GM12874 (cell line): ENCODE measurements at regions not wholly inside any gene's neighbourhood (a gene's known extent, or its start where the extent isn't known, plus 50 kb on each side); places are given as distances from the start of the nearest gene placed in this dataset.

Experiments
- TF ChIP-seq, protein P1 (sequence below): IDR thresholded peaks from 2 replicates; pipeline ENCODE4 v1.5.1; 2011; ENCODE audit warnings: low read depth, mild to moderate bottlenecking, control low read depth, low read length, moderate library complexity; ENCODE audit not compliant: insufficient read depth

DNA sequence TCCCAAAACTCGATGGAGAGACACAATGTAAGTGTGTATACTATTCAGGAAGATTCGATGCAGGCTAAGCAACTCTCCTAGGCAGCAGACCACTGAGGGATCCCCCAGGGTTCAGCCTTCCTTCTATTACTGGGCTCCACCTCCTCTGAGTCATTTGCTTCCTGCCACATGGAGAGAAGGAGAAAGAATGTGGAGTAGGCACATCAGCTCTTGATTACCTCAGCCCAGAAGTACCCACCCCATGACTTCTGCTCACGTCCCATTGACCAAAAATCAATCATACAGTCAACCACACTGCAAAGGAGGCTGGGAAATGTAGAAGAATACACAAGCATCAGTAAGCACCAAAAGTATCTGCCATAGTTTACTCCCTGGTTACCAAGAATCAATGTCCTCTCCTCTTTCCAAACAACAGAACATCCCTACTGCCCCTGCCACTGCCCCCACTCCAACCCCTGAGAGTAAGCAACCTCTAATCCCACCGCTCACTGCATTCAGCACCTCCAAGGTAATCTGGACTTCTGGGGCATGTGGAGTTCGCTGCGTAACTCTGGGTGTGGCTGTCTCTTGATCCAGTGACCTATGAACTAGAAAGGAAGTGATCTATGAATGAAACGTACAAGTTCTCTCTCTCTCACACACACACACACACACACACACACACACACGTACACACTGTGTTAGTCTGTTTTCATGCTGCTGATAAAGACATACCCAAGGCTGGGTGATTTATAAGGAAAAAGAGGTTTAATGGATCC lies 91.2 kb upstream of the C1QTNF7 start:
- TF ChIP-seq, protein P1, sequence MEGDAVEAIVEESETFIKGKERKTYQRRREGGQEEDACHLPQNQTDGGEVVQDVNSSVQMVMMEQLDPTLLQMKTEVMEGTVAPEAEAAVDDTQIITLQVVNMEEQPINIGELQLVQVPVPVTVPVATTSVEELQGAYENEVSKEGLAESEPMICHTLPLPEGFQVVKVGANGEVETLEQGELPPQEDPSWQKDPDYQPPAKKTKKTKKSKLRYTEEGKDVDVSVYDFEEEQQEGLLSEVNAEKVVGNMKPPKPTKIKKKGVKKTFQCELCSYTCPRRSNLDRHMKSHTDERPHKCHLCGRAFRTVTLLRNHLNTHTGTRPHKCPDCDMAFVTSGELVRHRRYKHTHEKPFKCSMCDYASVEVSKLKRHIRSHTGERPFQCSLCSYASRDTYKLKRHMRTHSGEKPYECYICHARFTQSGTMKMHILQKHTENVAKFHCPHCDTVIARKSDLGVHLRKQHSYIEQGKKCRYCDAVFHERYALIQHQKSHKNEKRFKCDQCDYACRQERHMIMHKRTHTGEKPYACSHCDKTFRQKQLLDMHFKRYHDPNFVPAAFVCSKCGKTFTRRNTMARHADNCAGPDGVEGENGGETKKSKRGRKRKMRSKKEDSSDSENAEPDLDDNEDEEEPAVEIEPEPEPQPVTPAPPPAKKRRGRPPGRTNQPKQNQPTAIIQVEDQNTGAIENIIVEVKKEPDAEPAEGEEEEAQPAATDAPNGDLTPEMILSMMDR = no peak

DNA sequence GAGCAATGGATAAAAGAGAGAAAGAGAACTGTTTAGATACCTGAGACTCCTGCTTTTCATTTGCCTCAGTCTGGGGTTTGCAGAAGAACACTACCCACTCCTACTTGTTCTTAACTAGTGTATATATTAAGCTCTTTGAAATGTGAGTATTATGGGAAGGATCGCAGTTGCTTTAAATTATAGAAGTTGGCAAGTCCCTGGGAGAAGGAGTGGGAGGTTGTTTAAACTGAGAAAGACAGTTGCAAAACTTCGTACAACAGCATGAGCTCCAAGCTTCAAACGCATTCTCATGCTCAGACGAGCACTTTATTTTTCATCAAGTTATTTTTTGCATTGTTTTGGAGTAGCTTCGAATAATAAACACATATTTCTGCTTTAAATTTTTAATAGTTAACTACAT lies 88.1 kb upstream of the C1QTNF7 start:
- TF ChIP-seq, protein P1 = no peak

DNA sequence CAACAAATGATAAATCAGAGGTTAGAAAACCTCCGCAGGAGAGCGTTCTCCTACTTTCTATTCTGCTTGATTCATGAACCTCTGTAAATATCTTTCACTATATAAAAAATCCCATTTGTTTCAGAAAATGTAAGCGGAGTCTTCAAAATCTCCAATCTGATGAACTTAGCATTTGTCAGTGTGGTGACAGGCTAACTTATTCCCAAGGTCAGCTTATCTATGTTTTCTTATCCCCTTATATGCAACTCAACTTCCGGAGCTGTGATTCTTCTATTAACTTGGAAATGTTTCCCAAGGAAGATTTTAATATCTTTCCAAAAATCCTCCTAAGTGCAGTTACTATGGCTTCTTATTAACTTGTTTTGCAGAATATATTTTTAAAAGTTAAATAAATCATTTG lies 87.5 kb upstream of the C1QTNF7 start:
- TF ChIP-seq, protein P1 = no peak

DNA sequence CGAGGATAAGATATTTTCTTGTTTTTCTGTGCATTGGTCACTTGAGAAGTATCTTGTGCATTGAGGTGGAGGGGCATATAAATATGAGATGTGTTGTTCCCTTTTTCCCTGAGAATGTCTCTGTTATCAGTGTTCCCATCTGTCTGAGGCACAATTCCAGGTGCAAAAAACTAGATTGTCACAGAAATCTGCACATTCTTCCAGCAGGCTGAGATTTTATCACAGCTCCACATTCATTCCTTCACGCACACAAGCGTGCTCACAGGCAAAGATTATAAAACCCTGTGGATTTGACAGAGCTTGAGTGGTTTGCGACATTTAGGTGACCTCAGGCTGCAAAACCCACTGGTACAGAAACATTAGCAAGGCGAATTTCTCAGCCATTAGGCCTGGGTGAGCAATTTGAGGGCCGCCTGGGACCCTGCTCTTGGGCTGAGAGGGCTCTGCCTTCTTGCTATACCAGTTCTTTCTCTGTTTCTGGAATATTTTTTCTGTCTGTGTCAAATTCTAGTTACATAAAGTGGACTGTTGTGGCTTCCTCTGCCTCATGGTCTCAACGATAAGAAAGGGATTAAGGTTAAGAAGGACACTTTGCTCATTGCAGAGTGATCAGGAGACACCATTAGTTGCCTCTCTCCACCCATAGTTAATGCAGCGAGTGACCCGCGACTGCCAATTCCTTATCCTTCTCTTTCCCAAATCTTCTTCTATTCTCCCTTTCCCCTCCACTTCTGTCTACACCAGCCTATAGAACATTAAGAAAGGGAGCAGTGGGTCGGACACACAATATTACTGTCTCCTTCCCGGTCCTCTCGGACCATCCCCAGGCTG lies 86.7 kb upstream of the C1QTNF7 start:
- TF ChIP-seq, protein P1 = no peak

DNA sequence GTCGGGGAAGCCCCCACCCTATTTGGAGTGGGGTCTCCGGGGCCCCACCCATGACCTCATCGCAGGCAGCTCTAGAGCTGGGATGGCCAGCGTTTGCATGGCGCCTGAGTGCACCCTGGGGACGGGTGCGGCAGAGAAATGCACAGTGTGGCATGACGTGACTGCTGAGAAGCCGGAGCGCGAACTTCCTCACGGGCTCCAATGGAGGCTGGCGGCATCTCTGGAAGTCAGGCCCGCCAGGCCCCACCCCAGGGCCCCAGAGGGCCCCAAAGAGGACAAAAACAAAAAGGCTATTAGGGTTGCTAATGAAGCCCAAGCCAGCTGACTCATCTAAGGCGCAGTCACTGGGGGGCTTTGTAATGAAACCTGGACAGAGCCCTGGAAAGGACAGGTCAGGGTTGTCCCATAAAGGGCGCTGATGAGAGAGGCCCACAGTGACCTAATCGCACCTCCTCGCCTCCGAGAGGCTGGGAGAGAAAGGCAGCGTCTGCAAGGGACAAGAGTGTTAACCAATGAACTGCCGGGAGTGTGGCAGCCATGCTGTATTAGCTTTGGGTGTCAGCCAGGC lies 86.0 kb upstream of the C1QTNF7 start:
- TF ChIP-seq, protein P1 = no peak

DNA sequence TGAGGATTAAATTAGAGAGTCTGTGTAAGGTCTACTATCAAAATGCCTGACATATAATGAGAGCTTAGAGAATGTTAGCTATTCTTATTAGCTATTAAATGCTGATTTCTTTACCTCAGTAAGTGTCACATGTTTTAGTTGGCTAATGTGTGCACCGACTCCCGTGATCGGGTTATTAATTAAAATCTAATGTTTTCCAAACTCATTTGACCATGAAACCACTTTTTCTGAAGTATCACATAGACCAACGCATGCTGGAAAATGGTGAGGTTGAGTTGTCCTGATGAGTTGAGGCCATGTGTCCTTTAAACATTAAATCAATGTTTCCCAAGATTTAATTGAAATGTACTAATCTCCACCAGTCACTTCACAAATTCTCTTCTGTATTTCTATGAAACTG lies 84.8 kb upstream of the C1QTNF7 start:
- TF ChIP-seq, protein P1 = no peak

DNA sequence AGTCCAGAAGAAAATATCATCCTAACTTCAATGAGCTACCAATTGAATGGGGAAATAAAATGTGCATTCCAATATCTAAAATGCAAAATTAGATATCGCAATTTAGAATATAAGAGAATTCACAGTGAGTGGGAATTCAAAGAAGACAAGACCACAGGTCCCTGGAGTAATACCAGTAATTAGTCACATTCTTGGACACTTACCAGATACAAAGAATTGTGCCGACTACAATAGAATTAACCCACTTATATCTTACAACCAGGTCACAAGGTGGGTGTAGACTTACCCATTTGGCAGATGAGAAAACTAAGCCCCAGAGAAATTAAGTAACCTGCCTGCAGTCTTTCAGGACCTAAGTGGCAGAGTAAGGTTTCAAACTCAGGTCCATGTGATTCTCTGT lies 84.3 kb upstream of the C1QTNF7 start:
- TF ChIP-seq, protein P1 = no peak
